Peyer's patch (tissue), 4 donors: ENCODE measurements at regions not wholly inside any gene's neighbourhood (a gene's known extent, or its start where the extent isn't known, plus 50 kb on each side); places are given as distances from the start of the nearest gene placed in this dataset.
"Not testable (repeated sequence)": the region's sequence is repeated elsewhere in the genome, so short reads cannot be mapped to it uniquely, and the experiment has no call there.

Experiments used
- POLR2A ChIP-seq, 2 donors: fragments of 450-650 bp; IDR thresholded peaks; one replicate each; pipeline ENCODE4 v1.5.1; 2017; ENCODE audit warnings: antibody characterized with exemption in 2 of 2, mild to moderate bottlenecking in 2 of 2, moderate library complexity in 2 of 2
- TF ChIP-seq, protein P1 (sequence below), 6 experiments: fragments of 450-650 bp in 4 of 6; fragments of 200-600 bp in 2 of 6; sonication (generic) in 1 of 6; IDR thresholded peaks; one replicate each; pipeline ENCODE4 v1.5.1; 2017 to 2019; ENCODE audit warnings: antibody characterized with exemption in 6 of 6, mild to moderate bottlenecking in 3 of 6, moderate library complexity in 1 of 6

DNA sequence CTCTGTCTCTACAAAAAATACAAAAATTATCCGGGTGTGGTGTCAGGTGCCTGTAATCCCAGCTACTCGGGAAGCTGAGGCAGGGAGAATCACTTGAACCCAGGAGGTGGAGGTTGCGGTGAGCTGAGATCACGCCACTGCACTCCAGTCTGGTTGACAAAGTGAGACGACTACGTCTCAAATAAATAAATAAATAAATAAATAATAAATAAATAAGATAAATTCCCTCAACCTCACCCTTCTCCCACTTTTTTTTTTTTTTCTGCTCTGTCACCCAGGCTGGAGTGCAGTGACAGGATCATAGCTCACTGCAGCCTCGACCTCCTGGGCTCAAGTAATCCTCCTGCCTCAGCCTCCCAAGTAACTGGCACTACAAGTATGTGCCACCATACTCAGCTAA lies 125.9 kb upstream of the CACNA1A start:
- TF ChIP-seq, protein P1, sequence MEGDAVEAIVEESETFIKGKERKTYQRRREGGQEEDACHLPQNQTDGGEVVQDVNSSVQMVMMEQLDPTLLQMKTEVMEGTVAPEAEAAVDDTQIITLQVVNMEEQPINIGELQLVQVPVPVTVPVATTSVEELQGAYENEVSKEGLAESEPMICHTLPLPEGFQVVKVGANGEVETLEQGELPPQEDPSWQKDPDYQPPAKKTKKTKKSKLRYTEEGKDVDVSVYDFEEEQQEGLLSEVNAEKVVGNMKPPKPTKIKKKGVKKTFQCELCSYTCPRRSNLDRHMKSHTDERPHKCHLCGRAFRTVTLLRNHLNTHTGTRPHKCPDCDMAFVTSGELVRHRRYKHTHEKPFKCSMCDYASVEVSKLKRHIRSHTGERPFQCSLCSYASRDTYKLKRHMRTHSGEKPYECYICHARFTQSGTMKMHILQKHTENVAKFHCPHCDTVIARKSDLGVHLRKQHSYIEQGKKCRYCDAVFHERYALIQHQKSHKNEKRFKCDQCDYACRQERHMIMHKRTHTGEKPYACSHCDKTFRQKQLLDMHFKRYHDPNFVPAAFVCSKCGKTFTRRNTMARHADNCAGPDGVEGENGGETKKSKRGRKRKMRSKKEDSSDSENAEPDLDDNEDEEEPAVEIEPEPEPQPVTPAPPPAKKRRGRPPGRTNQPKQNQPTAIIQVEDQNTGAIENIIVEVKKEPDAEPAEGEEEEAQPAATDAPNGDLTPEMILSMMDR (IDR thresholded peaks at IDR 0.05): not testable (repeated sequence)
- TF ChIP-seq POLR2A (IDR thresholded peaks at IDR 0.05): not testable (repeated sequence)
